Activated naive CD8-positive, alpha-beta T cell (primary cell): ENCODE measurements at regions not wholly inside any gene's neighbourhood (a gene's known extent, or its start where the extent isn't known, plus 50 kb on each side); places are given as distances from the start of the nearest gene placed in this dataset.

Experiments used
- H3K27ac Mint-ChIP-seq: one replicate; pipeline ENCODE4 v1.8.0; 2021; ENCODE audit warnings: mixed read lengths
- H3K27me3 Mint-ChIP-seq: one replicate; pipeline ENCODE4 v1.8.0; 2021; ENCODE audit warnings: mixed read lengths
- H3K36me3 Mint-ChIP-seq: one replicate; pipeline ENCODE4 v1.8.0; 2021; ENCODE audit warnings: mixed read lengths
- H3K4me1 Mint-ChIP-seq: one replicate; pipeline ENCODE4 v1.8.0; 2021; ENCODE audit warnings: low read depth, mixed read lengths
- H3K4me3 Mint-ChIP-seq: one replicate; pipeline ENCODE4 v1.8.0; 2021; ENCODE audit warnings: mild to moderate bottlenecking, mixed read lengths
- H3K9me3 Mint-ChIP-seq: one replicate; pipeline ENCODE4 v1.8.0; 2021; ENCODE audit warnings: low read depth, mixed read lengths

DNA sequence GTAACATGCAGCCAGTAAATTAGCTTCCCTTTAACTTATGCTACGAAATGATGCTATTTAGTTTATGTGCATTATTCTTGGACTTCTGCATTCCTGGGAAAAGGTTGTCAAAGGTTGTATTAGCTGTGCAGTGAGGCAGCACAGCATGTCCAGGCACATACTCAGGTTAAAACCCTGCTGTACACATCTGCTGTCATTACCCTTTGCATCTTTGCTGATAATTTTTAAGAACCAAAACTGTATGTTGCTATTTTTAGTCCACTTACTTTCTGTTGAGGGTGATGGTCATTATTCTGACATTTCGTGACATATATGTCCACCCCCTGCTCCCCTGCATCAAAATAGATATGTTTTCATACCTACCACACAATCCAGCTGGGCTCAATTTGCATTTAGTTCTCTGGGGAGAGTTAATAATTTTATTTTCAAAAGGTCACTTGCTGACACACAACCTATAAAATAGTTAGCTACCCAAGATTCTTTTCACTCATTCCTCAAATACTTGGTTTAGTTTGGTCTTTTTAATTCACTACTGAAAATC, 142.5 kb upstream of the SPACA1 start:
- no peaks in the 10 kb centered on the region for H3K36me3 Mint-ChIP-seq
- no peak overlapping the region for H3K4me3 Mint-ChIP-seq
- H3K9me3 Mint-ChIP-seq, result no peaks in the 10 kb centered on the region
- H3K27me3 Mint-ChIP-seq, result no peaks in the 10 kb centered on the region
- peaks cover 34% of the 10 kb centered on the region for H3K4me1 Mint-ChIP-seq
- H3K27ac Mint-ChIP-seq, result no peak overlapping the region

GRCh38 chr6:87904011-87904410, 143.6 kb upstream of the SPACA1 start:
- Mint-ChIP-seq H3K4me3 (no peak overlapping the region), H3K9me3 (no peaks in the 10 kb centered on the region), H3K4me1 (peaks cover 25% of the 10 kb centered on the region)

GRCh38 chr6:87903323-87903722, 144.3 kb upstream of the SPACA1 start:
- Mint-ChIP-seq H3K4me3 (no peak overlapping the region), H3K27ac (no peak overlapping the region), H3K36me3 (no peaks in the 10 kb centered on the region), H3K27me3 (no peaks in the 10 kb centered on the region), H3K9me3 (no peaks in the 10 kb centered on the region), H3K4me1 (peaks cover 18% of the 10 kb centered on the region)

More at GRCh38 chr6:87904011-87904410, 143.6 kb upstream of the SPACA1 start:
- no peak overlapping the region for H3K27ac Mint-ChIP-seq
- no peaks in the 10 kb centered on the region for H3K27me3 Mint-ChIP-seq
- H3K36me3 Mint-ChIP-seq, result no peaks in the 10 kb centered on the region

- Mint-ChIP-seq H3K27me3 (no peaks in the 10 kb centered on the region), H3K4me1 (peaks cover 10% of the 10 kb centered on the region), H3K4me3 (no peak overlapping the region), H3K27ac (no peak overlapping the region), H3K9me3 (no peaks in the 10 kb centered on the region), H3K36me3 (no peaks in the 10 kb centered on the region)
These were observed 145.3 kb upstream of the SPACA1 start for GRCh38 chr6:87902383-87902782.

DNA sequence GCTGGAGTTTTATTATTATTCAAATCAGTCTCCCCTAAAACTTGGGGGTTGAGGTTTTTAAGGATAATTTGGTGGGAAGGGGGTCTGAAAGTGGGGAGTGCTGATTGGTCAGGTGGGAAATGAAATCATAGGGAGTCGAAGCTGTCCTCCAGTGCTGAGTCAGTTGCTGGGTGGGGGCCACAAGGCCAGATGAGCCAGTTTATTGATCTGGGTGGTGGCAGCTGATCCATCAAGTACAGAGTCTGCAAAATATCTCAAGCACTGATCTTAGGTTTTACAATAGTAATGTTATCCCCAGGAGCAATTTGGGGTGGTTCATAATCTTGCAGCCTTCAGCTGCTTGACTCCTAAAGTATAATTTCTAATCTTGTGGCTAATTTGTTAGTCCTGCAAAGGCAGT, 146.0 kb upstream of the SPACA1 start:
- H3K27ac Mint-ChIP-seq, result no peak overlapping the region
- no peaks in the 10 kb centered on the region for H3K9me3 Mint-ChIP-seq
- peaks cover 3% of the 10 kb centered on the region for H3K4me1 Mint-ChIP-seq
- H3K27me3 Mint-ChIP-seq, result no peaks in the 10 kb centered on the region
- no peak overlapping the region for H3K4me3 Mint-ChIP-seq
- no peaks in the 10 kb centered on the region for H3K36me3 Mint-ChIP-seq

GRCh38 chr6:87900160-87900698, 147.4 kb upstream of the SPACA1 start:
- Mint-ChIP-seq H3K4me3 (no peak overlapping the region), H3K36me3 (no peaks in the 10 kb centered on the region), H3K4me1 (no peaks in the 10 kb centered on the region), H3K27ac (no peak overlapping the region), H3K9me3 (no peaks in the 10 kb centered on the region), H3K27me3 (no peaks in the 10 kb centered on the region)

DNA sequence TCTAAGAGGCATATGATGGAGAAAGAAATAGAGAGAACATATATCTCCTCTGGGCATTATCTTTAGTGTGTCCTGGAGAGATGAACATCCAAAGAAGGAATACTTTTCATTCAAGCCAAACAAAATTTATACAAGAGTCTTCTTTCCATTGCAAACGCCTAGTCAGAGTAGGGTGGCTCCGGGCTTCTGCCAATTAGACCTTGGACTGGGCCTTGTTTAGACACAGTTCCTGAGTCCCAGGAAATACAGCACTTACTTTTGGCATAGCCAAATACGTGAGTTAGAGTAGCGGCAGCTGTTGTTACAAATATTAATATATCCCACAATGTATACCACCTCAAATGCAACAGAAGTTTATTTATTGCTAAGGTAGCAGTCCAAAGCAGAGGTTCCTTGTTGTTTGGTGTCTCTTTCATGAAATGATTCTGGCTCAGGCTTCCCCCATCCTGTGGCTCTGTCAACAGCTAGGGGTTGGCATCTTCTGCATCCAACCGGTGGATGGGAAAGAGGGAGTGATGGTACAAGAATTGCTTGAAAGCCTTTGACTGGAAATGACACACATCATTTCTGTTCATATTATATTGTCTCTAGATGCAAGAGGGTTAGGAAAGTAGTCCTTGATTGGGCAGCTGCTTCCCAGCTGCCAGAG, 148.0 kb upstream of the SPACA1 start:
- no peaks in the 10 kb centered on the region for H3K36me3 Mint-ChIP-seq
- no peaks in the 10 kb centered on the region for H3K27me3 Mint-ChIP-seq
- no peak overlapping the region for H3K27ac Mint-ChIP-seq
- H3K4me3 Mint-ChIP-seq, result no peak overlapping the region
- H3K9me3 Mint-ChIP-seq, result no peaks in the 10 kb centered on the region
- no peaks in the 10 kb centered on the region for H3K4me1 Mint-ChIP-seq

GRCh38 chr6:87897663-87898062, 150.0 kb upstream of the SPACA1 start:
- Mint-ChIP-seq H3K27ac (no peak overlapping the region), H3K36me3 (no peaks in the 10 kb centered on the region), H3K4me3 (no peak overlapping the region), H3K27me3 (no peaks in the 10 kb centered on the region), H3K9me3 (no peaks in the 10 kb centered on the region), H3K4me1 (no peaks in the 10 kb centered on the region)

GRCh38 chr6:87897013-87897412, 150.6 kb upstream of the SPACA1 start:
- H3K36me3 Mint-ChIP-seq, result no peaks in the 10 kb centered on the region
- H3K27ac Mint-ChIP-seq, result no peak overlapping the region
- no peaks in the 10 kb centered on the region for H3K4me1 Mint-ChIP-seq
- H3K27me3 Mint-ChIP-seq, result no peaks in the 10 kb centered on the region
- no peak overlapping the region for H3K4me3 Mint-ChIP-seq
- H3K9me3 Mint-ChIP-seq, result no peaks in the 10 kb centered on the region

GRCh38 chr6:87887266-87887665, 160.4 kb upstream of the SPACA1 start:
- no peak overlapping the region for H3K27ac Mint-ChIP-seq
- no peak overlapping the region for H3K4me3 Mint-ChIP-seq
- H3K4me1 Mint-ChIP-seq, result no peaks in the 10 kb centered on the region
- peaks cover 2% of the 10 kb centered on the region for H3K27me3 Mint-ChIP-seq
- no peaks in the 10 kb centered on the region for H3K9me3 Mint-ChIP-seq
- H3K36me3 Mint-ChIP-seq, result no peaks in the 10 kb centered on the region

DNA sequence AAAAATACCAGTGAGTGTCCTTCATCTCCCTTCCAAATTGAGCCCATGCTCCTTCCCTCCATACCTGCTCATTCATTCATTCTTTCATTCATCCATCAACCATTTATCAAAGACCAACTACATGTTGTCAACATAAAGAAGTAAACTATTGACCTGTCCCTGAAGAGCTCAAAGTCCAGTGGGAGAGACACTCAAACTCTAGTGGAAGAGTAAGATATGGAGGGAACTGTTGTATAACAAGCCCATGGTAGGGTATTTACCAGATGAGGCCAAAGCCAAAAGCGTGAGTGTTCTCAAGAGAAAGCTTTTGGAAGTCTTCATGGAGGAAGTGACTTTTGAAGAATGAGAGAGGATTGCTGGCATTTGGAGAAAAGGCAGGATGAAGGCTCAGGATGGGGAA, 163.4 kb upstream of the SPACA1 start:
- H3K4me1 Mint-ChIP-seq, result no peaks in the 10 kb centered on the region
- H3K27me3 Mint-ChIP-seq, result peaks cover 5% of the 10 kb centered on the region
- no peaks in the 10 kb centered on the region for H3K36me3 Mint-ChIP-seq
- no peaks in the 10 kb centered on the region for H3K9me3 Mint-ChIP-seq
- no peak overlapping the region for H3K4me3 Mint-ChIP-seq
- H3K27ac Mint-ChIP-seq, result no peak overlapping the region

DNA sequence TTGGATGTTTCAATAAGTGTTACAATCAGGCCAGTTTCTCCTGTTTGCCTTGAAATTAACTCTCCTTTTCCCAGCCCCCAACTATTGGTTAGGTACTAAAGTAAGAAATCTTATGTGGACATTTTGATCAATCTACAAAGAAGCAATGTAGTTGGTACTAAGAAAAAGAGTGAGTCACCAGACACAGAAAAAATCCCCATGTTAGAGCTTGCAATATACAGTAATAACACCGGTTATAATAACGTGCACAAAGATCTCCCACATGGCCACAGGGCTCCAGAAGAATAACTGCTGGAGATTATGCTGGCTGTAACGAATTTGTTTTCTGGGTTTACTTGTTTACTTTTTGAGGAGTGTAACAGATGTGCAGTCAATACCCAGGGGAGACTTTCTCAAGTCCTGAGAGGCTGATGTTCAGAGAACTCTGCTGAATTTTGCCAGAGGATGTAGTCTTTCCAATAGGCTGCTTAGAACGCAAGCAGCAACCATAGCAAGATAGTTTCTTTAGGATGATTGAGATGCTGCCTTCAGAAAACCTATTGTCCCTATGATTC, 166.2 kb upstream of the SPACA1 start:
- Mint-ChIP-seq H3K36me3 (no peaks in the 10 kb centered on the region), H3K27ac (no peak overlapping the region), H3K4me3 (no peak overlapping the region), H3K9me3 (no peaks in the 10 kb centered on the region), H3K4me1 (no peaks in the 10 kb centered on the region), H3K27me3 (peaks cover 8% of the 10 kb centered on the region)

- Mint-ChIP-seq H3K4me1 (no peaks in the 10 kb centered on the region), H3K27ac (no peak overlapping the region), H3K4me3 (no peak overlapping the region), H3K36me3 (no peaks in the 10 kb centered on the region), H3K27me3 (peaks cover 6% of the 10 kb centered on the region), H3K9me3 (no peaks in the 10 kb centered on the region)
These were observed 168.3 kb upstream of the SPACA1 start for GRCh38 chr6:87879132-87879861.

- Mint-ChIP-seq H3K27ac (no peak overlapping the region), H3K27me3 (peaks cover 4% of the 10 kb centered on the region), H3K36me3 (no peaks in the 10 kb centered on the region), H3K4me1 (no peaks in the 10 kb centered on the region), H3K9me3 (no peaks in the 10 kb centered on the region), H3K4me3 (no peak overlapping the region)
These were observed 171.9 kb upstream of the SPACA1 start for GRCh38 chr6:87875781-87876180.

- H3K27me3 Mint-ChIP-seq, result no peaks in the 10 kb centered on the region
These were observed 171.5 kb upstream of the AKIRIN2 start for GRCh38 chr6:87873556-87873955.

More at GRCh38 chr6:87873556-87873955, 171.5 kb upstream of the AKIRIN2 start:
- Mint-ChIP-seq H3K27ac (no peak overlapping the region), H3K9me3 (no peaks in the 10 kb centered on the region), H3K36me3 (no peaks in the 10 kb centered on the region), H3K4me1 (no peaks in the 10 kb centered on the region), H3K4me3 (no peak overlapping the region)
